Inferior parietal cortex (tissue), 1 donor: ENCODE measurements at regions not wholly inside any gene's neighbourhood (a gene's known extent, or its start where the extent isn't known, plus 50 kb on each side); places are given as distances from the start of the nearest gene placed in this dataset.
"Not testable (repeated sequence)": the region's sequence is repeated elsewhere in the genome, so short reads cannot be mapped to it uniquely, and the experiment has no call there.

Source experiments
- DNase-seq: peaks from one replicate; pipeline ENCODE4 v3.0.0-alpha.2; 2016; ENCODE audit errors: extremely low spot score

GRCh38 chr9:21533597-21533996 is 51.5 kb upstream of the IFNE start:
- DNase-seq, result no peak

- no peak for DNase-seq
These were observed 53.3 kb upstream of the IFNE start for GRCh38 chr9:21535396-21535795.

DNA sequence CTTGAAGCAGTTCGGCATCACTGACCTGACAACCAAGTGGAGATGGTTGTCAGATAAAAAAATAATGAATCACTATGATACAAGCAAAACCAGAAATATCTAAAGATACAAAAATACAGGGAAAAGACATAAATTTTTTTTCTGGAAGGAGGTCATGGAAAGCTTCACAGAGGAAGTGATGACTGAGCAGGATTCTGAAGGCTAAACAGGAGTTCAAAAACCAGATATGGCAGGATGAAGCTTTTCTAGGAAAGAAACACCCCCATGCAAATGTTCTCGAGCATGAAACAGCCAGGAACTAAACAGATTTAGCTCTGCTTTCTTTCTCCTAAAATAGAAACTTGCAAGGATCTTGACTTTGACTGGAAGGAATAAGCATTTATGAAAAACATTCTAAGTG is 60.7 kb upstream of the IFNE start:
- DNase-seq, result no peak

- DNase-seq, result no peak
These were observed 61.1 kb upstream of the IFNE start for GRCh38 chr9:21543187-21543586.

- DNase-seq, result not testable (repeated sequence)
These were observed 61.7 kb upstream of the IFNE start for GRCh38 chr9:21543816-21544215.

DNA sequence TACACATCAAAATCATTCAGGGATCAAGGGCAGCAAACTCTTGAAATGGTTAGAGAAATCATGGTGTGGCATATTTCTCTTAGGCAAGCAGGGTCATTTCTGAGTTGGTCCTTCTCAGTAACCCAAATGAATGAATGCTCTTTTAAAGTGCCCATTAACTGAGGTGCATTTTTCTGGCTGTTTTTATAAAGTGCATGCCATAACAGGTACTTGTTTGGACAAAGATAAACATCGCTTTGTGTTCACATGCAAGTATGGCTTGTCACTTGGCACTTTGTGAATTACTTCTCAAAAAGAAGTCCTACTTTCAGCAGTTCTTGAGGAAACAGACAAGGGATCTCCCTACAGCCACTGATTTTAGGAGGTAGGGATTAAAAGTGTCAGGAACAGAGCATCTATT is 64.8 kb upstream of the IFNE start:
- no peak for DNase-seq

DNA sequence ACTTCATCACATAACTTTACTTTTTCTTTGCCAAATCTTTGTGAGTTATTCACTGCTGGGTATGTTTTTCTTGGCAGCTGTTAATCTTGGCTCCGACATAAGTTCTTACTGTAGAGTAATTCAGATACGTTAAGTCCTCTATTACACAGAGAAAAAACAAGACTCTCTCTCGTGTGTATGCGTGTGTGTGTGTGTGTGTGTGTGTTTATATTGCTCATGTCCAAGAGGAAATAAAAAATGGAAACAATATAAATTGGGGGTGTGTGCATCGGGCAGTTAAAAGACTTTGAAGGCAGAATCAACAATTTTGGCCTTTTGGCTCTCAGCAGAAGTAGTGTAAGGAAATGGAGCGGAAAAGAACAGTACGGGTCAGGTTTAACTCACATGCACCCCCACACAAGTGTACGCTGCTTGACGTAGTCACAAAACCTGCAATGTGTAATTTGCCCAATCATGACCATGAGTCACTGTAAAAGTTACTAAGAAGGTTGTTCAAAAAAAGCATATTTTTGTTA is 67.2 kb upstream of the IFNE start:
- DNase-seq, result no peak

DNA sequence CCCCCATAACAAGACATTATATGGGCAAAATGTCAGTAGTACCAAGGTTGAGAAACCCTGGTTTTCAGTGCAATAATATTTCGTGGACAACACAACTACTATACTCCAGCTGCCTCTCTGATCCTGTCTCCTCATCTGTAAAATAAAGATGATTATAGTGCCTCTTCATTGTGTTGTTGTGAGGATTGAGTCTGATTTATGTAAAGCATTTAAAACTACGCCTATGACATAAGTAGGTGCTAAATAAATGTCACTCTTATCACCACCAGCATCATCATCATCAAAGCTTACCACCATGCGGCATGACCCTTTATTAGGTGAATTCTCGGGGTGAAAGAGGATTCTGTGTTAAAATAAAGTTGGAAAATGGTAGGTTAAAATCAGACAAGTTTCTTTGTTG is 67.8 kb upstream of the IFNE start:
- DNase-seq, result no peak

DNA sequence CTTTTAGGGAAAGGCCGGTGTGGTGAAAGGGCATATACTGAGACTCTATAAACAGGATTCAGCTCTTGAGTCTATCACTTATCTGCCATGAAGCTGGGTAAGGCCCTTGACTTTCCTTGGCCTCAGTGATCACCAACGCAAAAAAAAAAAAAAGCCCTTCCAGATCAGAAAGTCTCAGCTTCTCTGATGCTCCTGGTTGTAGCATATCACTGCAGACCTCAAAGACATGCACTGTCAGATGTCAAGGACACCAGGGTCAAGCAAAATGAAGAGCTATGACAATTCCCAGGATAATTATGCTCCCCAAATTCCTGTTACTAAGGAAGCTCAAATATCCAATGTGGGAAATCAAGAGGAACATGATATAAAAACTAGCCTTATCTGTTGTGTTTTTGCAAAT is 68.3 kb upstream of the IFNE start:
- no peak for DNase-seq

DNA sequence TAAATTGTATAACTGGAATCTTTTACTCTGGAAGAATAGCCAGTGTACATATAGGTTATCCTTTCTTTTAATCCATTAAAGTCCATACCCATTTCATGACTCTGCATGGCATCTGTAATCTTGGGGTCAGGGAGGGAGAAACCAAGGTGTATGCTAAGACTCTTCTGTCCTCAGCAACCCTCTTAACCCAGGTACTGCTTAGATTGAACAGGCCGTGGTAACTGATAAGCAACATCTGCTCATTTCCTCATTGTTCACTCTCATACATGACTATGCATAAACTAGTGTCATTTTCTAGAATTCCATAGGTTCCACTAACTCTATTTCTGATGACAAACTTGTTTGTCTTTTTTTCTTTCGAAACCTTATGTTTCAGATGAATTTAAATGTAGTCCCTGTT is 69.3 kb upstream of the IFNE start:
- no peak for DNase-seq

DNA sequence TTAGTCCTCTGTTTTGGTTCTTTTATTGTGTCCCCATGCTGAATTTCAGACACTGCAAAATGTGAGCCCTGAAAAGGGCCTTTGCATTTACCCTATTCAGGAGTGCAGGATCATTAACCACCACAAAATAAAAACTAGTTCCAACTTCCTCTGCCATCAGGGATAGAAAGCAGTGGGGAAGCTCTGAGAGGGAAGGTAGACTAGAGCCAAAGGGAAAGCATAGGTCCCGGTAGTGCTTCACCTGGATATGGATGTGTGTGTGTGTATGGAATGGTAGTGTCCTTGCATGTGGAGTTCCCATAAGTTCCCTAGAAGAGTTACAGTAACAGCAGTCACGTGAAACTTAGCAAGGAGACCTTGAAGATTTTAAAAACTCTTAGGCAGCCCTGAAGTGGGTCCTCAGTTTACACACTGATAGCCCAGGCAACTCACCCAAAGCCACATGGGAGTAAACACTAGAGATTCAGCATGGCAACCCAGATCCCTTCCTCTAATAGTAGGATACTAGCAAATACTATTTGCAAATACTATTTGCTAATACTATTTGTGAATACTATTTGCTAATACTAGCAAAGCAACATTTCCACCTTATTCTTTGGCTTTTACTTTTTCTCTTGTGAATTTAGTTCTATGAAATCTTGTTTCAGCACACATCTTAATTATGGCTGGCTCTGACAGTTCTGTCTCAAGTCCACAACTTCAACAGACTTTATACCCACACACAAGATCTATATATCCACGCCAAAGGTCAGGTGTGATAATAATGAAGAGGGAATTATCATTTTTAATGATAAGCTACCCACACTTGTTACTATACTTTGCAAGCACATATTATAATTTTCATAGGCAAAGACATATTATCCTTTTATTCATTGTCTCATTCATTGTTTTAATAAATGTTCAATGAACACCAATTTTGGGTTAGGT is 70.4 kb upstream of the IFNE start:
- no peak for DNase-seq

DNA sequence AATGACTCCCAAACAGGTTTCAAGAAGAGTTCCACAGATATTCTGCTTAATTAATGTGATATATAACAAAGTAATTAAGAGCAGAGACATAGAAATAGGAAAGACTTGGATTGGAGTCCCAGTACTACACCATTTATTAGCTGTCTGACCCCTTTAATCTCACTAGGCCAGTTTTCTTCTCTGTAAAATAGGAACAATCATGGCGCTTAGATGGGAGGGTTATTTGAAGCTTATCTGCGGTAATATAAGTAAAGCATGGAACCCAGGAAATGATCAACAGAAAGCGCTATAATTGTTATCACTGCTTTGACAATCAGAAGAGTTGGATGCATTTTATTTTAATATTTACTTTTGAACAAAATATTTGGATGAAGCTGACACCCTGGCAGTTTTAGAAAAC is 71.3 kb upstream of the IFNE start:
- no peak for DNase-seq

GRCh38 chr9:21554813-21555212 is 72.7 kb upstream of the IFNE start:
- no peak for DNase-seq

DNA sequence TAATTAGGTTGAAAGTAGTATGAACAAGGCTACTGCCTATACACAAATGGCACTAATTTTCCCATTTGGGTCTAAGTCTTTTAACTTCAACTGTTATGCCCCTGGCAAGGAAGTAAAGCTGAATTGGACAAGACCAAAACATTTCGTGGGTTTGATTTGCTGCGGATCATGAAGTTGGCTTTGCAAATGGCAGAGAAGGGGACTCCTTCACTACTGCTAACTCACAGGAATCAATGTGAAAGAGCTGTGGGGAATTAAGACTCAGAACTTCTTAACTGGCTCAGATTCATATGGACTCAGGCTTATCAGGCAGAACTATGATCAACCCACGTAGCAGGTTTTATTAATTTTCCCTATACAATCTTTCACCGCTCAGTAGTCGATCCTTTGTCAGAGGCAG is 73.8 kb upstream of the IFNE start:
- DNase-seq, result no peak

DNA sequence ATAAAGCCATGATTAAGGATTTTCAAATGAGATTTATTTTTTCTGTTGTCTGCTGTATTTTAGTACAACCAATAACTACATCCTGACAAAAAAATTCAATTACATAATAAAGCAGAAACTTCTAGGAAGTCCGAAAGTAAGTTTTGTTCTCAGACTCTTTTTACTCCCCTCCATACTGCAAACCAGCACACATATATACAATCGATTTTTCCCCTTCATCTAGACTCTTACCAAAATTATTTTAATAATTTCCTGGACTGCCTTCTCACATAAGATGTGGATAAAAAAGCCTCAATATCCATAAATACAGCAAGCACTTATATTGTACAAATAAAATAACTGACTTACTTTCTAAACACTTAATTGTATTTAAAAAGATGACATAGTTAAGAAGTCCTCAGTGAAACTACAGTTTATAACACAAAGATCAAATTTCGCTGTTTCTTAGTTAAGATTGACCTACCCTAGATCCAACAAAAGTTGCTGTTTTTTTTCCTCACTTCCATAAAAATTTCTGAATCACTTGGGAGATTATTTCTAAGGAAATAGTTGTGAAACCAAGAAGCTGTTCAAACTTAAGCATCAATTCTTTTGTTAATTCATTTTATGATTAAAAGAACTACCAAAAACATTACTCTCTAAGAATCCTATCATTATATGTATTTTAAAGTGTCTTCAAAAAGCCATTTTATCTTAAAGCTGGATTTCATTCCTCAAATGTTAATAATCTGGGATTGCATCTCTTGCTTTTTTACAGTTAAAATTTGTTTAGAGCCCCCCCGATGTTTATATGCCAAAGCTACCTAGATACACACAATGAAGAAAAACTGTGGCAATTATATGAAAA is 74.7 kb upstream of the IFNE start:
- DNase-seq, result no peak

- DNase-seq, result no peak
These were observed 75.3 kb upstream of the IFNE start for GRCh38 chr9:21557428-21557768.

- DNase-seq, result no peak
These were observed 76.0 kb upstream of the IFNE start for GRCh38 chr9:21558079-21558478.

GRCh38 chr9:21558615-21559401 is 76.7 kb upstream of the IFNE start:
- DNase-seq, result no peak

DNA sequence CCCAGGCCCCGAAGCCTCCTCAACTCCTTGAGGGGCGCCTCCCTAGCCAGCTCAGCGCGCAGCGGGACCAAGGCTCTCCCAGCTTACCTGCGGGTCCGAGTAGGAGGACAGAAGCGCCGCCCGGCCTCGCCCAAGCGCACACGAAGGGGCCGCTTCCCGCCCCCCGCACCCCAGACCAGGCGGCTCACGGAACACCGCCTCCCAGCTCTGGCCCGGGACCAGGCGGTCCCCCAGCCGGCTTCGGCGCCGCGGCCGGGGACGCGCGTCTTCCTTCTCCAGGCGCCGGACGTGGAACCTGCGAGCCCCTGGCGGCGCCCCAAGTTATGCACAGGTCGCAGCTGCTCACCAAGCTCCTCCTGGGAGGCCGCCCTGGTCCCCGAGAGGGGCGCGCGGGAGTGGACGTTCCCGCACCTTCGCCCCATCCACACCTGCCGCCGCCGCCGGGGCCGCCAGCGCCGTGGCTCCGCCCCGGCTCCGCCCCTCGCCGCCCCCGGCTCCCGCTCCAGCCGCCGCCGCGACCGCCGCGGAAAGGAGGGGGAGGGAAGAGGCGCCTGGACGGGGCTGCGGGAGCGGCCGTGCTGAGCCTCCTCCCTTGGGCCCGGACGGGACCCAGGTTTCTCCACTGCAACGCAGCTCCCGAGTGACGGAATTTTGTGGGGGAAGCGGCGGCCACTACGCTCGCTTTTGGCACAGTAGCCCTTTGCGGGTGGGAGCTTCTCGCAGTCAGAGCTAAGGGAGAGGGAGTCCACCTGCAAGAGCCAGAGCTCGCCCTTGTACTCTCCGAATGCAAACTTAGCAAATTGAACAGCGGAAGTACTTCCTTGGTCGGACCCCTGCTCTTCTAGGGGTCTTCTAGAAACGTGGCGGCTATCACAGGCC is 77.5 kb upstream of the IFNE start:
- DNase-seq, result no peak

DNA sequence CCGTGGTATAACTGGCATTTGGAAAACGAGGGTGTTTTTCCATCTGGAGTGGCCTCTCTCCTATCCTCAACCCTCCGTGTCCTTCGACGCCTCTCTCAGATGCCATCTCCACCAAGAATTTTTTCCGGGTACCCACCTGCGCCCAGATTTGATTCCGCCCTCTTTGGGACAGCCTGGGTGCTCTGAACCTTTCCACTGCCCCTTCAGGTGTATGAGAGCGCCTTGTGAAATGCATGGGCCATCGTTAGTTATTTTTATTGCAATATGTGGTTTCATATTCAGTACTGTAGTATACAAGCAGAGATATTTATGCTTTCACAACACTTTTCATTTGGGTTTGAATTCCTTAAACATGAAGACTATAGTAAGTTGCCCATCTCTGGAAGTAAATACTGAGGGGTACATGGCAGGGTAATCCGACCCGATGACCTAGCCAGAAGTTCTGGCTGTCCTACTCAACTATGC is 78.2 kb upstream of the IFNE start:
- no peak for DNase-seq

DNA sequence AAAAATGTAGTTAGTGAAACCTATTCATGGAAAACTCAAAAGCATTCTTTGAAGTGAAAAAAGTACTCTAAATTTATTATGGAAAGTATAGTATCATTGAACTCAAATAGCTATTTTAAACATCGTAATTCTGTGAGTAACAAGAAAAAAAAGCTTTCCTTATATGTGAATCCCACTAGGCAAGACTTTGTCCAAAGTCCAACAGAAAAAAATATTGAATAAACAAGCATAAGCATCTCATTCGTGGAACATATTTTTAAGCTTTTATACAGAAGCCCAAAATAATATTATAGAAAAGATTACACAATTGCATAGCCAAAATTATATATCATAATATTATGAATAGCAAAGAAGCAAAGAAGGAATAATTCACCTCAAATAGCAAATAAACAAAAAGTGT is 79.4 kb upstream of the IFNE start:
- no peak for DNase-seq
